Smooth muscle cell (in vitro differentiated cells): ENCODE measurements at regions not wholly inside any gene's neighbourhood (a gene's known extent, or its start where the extent isn't known, plus 50 kb on each side); places are given as distances from the start of the nearest gene placed in this dataset.

Experiments used
- DNase-seq: peaks from one replicate; lab custom pipeline; 2025; ENCODE audit not compliant: unreplicated experiment; lab: John Stamatoyannopoulos, UW
- H2AFZ ChIP-seq: fragments of 200-600 bp; sonication (generic); 2 replicates; pipeline ENCODE4 v1.6.0; 2016; ENCODE audit warnings: antibody characterized with exemption, low read depth, mild to moderate bottlenecking
- H3F3A ChIP-seq: fragments of 200-600 bp; sonication (generic); 2 replicates; pipeline ENCODE4 v1.6.0; 2017; ENCODE audit warnings: antibody characterized with exemption, low read depth
- H3K27ac ChIP-seq: fragments of 200-600 bp; sonication (generic); 2 replicates; pipeline ENCODE4 v1.5.1; 2016; ENCODE audit warnings: low read depth, mild to moderate bottlenecking
- H3K27me3 ChIP-seq: fragments of 200-600 bp; sonication (generic); 2 replicates; pipeline ENCODE4 v1.6.1; 2016; ENCODE audit warnings: low read depth, mild to moderate bottlenecking
- H3K36me3 ChIP-seq: fragments of 200-600 bp; sonication (generic); 2 replicates; pipeline ENCODE4 v1.5.1; 2016; ENCODE audit warnings: low read depth
- H3K4me1 ChIP-seq: fragments of 200-600 bp; sonication (generic); 2 replicates; pipeline ENCODE4 v1.5.1; 2016; ENCODE audit warnings: low read depth
- H3K4me2 ChIP-seq: fragments of 200-600 bp; sonication (generic); 2 replicates; pipeline ENCODE4 v1.6.0; 2016; ENCODE audit warnings: mild to moderate bottlenecking
- H3K4me3 ChIP-seq: fragments of 200-600 bp; sonication (generic); 2 replicates; pipeline ENCODE4 v1.5.1; 2016; ENCODE audit warnings: mild to moderate bottlenecking
- H3K79me2 ChIP-seq: fragments of 200-600 bp; sonication (generic); 2 replicates; pipeline ENCODE4 v1.6.0; 2016; ENCODE audit warnings: low read depth, mild to moderate bottlenecking
- H3K9ac ChIP-seq: fragments of 200-600 bp; sonication (generic); 2 replicates; pipeline ENCODE4 v1.6.0; 2016; ENCODE audit warnings: low read depth
- H3K9me3 ChIP-seq: fragments of 200-600 bp; sonication (generic); replicated peaks from 2 replicates; pipeline ENCODE4 v1.5.1; 2016; ENCODE audit warnings: low read depth
- H4K20me1 ChIP-seq: fragments of 200-600 bp; sonication (generic); 2 replicates; pipeline ENCODE4 v1.6.0; 2016; ENCODE audit warnings: low read depth
- WGBS: methylation state at CpG from one replicate; pipeline ENCODE4 v1.1.7; 2016; ENCODE audit warnings: low lambda C conversion rate; 5-methylcytosine and 5-hydroxymethylcytosine counted together
- TF ChIP-seq, protein P1 (sequence below): fragments of 200-600 bp; sonication (generic); IDR thresholded peaks from 2 replicates; pipeline ENCODE4 v1.5.1; 2017; ENCODE audit warnings: borderline replicate concordance, mild to moderate bottlenecking, antibody characterized with exemption; ENCODE audit not compliant: insufficient read depth, poor library complexity, severe bottlenecking

DNA sequence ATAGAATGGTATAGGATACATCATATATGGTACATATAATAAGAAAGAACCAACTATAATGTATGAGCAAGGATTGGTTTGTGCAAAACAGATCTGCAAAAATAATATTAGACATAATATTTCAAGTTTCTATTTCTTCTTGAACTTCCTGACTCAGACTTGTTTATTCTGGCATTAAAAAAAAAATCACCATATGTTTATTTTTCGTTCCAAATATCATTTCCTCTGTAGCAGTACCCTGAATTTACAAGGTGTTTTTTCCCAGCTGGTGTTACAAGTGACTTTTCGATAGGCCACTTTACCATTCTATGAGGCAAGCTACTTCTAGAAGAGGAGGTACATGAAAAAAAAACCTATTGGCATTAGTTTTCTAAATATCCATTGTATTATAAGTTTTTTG is 785.0 kb downstream of the PDCD6IP start:
- no peaks in the 10 kb centered on the region for H3K27me3 ChIP-seq
- no peak overlapping the region for H3K27ac ChIP-seq
- H2AFZ ChIP-seq = no peak overlapping the region
- H3K4me2 ChIP-seq = no peak overlapping the region
- WGBS = 88% methylated on average over 2 of the region's 2 CpGs
- no peaks in the 10 kb centered on the region for H3F3A ChIP-seq
- H3K9ac ChIP-seq = no peak overlapping the region
- H3K79me2 ChIP-seq = no peaks in the 10 kb centered on the region
- no peaks in the 10 kb centered on the region for H3K9me3 ChIP-seq
- H3K4me3 ChIP-seq = no peak overlapping the region
- no peaks in the 10 kb centered on the region for H3K36me3 ChIP-seq
- no peak for DNase-seq
- no peaks in the 10 kb centered on the region for H4K20me1 ChIP-seq
- no peaks in the 10 kb centered on the region for H3K4me1 ChIP-seq
- TF ChIP-seq, protein P1, sequence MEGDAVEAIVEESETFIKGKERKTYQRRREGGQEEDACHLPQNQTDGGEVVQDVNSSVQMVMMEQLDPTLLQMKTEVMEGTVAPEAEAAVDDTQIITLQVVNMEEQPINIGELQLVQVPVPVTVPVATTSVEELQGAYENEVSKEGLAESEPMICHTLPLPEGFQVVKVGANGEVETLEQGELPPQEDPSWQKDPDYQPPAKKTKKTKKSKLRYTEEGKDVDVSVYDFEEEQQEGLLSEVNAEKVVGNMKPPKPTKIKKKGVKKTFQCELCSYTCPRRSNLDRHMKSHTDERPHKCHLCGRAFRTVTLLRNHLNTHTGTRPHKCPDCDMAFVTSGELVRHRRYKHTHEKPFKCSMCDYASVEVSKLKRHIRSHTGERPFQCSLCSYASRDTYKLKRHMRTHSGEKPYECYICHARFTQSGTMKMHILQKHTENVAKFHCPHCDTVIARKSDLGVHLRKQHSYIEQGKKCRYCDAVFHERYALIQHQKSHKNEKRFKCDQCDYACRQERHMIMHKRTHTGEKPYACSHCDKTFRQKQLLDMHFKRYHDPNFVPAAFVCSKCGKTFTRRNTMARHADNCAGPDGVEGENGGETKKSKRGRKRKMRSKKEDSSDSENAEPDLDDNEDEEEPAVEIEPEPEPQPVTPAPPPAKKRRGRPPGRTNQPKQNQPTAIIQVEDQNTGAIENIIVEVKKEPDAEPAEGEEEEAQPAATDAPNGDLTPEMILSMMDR = no peak

DNA sequence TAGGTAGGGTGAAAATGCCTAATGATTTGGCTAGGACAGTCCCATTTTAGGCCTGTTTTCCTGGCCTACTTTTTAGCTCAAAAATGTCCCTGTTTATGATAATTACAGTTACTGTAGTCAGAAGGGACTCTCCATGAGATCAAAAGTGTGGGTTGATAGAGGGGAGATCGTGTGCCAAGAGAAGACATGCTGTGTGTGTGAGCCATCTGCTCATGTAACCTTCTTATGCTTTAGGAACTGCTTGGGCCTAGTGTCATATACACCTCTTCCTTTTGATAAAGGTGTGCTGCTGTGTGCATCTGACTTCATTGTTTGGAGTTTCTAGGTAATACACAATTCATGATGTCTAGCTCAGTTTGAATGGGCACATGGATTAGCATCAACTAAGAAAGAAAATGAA is 786.5 kb downstream of the PDCD6IP start:
- Histone ChIP-seq H3K4me3 (no peak overlapping the region), H3K27me3 (no peaks in the 10 kb centered on the region), H3K27ac (no peak overlapping the region), H3K9ac (no peak overlapping the region), H3K9me3 (no peaks in the 10 kb centered on the region), H4K20me1 (no peaks in the 10 kb centered on the region), H2AFZ (no peak overlapping the region), H3K79me2 (no peaks in the 10 kb centered on the region), H3K4me1 (no peaks in the 10 kb centered on the region), H3K36me3 (no peaks in the 10 kb centered on the region), H3K4me2 (no peak overlapping the region), H3F3A (no peaks in the 10 kb centered on the region)
- no peak for DNase-seq
- TF ChIP-seq, protein P1 = no peak
- WGBS = 97% methylated on average over 1 of the region's 1 CpG

DNA sequence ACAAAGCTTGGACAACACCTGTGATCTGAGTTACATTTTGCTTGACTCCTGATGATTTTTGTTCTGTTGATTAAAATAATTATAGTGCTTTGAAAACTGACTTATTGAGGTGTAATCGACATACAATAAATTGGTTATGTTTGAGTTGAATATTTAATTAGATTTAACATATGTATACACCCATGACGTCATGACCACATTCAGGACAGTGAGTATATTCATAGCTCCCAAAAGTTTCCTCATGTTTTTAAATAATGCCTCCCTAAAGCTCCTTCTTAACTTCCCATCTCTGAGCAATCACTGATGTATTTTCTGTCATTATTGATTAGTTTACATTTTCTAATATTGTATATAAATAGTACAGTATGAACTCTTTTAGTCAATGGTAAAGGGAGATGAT is 801.2 kb downstream of the PDCD6IP start:
- H4K20me1 ChIP-seq = no peaks in the 10 kb centered on the region
- no peak overlapping the region for H3K4me3 ChIP-seq
- WGBS = 88% methylated on average over 2 of the region's 2 CpGs
- H3F3A ChIP-seq = no peaks in the 10 kb centered on the region
- no peak overlapping the region for H3K27ac ChIP-seq
- no peak overlapping the region for H3K4me2 ChIP-seq
- no peaks in the 10 kb centered on the region for H3K9me3 ChIP-seq
- DNase-seq = no peak
- TF ChIP-seq, protein P1 = no peak
- H2AFZ ChIP-seq = no peak overlapping the region
- no peaks in the 10 kb centered on the region for H3K27me3 ChIP-seq
- H3K79me2 ChIP-seq = no peaks in the 10 kb centered on the region
- H3K9ac ChIP-seq = no peak overlapping the region
- no peaks in the 10 kb centered on the region for H3K4me1 ChIP-seq
- no peaks in the 10 kb centered on the region for H3K36me3 ChIP-seq

DNA sequence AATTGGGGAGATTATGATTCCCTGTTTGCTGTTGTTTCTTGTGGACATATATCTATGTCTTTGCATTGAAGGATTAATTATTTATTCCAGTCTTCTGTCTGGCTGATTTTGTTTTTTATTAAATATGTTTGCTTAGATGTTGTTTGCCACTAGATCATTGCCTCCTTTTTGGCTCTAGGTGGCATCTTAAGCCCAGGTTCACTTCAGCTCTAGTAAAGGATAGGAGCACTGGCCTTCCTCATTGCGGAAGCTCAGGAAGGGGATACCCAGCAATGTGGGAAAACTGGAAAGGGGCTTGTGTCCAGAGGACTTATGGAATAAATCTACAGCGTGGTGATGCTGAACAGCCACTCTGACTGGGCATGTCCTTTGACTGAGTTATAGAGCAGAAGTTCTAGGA is 821.6 kb downstream of the PDCD6IP start:
- H3K79me2 ChIP-seq = no peaks in the 10 kb centered on the region
- WGBS = 71% methylated on average over 2 of the region's 2 CpGs
- no peak for DNase-seq
- H3K27me3 ChIP-seq = no peaks in the 10 kb centered on the region
- H3K36me3 ChIP-seq = no peaks in the 10 kb centered on the region
- H4K20me1 ChIP-seq = no peaks in the 10 kb centered on the region
- H2AFZ ChIP-seq = no peak overlapping the region
- H3K9ac ChIP-seq = no peak overlapping the region
- H3K4me2 ChIP-seq = no peak overlapping the region
- no peaks in the 10 kb centered on the region for H3K4me1 ChIP-seq
- TF ChIP-seq, protein P1 = no peak
- H3K27ac ChIP-seq = no peak overlapping the region
- H3K4me3 ChIP-seq = no peak overlapping the region
- H3F3A ChIP-seq = no peaks in the 10 kb centered on the region
- H3K9me3 ChIP-seq = no peaks in the 10 kb centered on the region
